HFFc6 (cell line): ENCODE measurements at regions not wholly inside any gene's neighbourhood (a gene's known extent, or its start where the extent isn't known, plus 50 kb on each side); places are given as distances from the start of the nearest gene placed in this dataset.
"Not testable (repeated sequence)": the region's sequence is repeated elsewhere in the genome, so short reads cannot be mapped to it uniquely, and the experiment has no call there.

ENCODE experiments used
- DNase-seq: peaks from one replicate; pipeline ENCODE4 v3.0.0-alpha.2; 2018
- H3K27ac Mint-ChIP-seq: 2 replicates; pipeline ENCODE4 v1.8.0; 2020; ENCODE audit warnings: mild to moderate bottlenecking, mixed read lengths
- H3K27me3 Mint-ChIP-seq: 2 replicates; pipeline ENCODE4 v1.8.0; 2021; ENCODE audit warnings: mild to moderate bottlenecking, moderate library complexity, mixed read lengths; ENCODE audit not compliant: insufficient read depth
- H3K36me3 Mint-ChIP-seq: 2 replicates; pipeline ENCODE4 v1.8.0; 2021; ENCODE audit warnings: low read depth, mixed read lengths
- H3K4me1 Mint-ChIP-seq: 2 replicates; pipeline ENCODE4 v1.8.0; 2020; ENCODE audit warnings: low read depth, mixed read lengths
- H3K4me3 Mint-ChIP-seq: 2 replicates; pipeline ENCODE4 v1.8.0; 2020; ENCODE audit warnings: mild to moderate bottlenecking, moderate library complexity, mixed read lengths
- H3K9me3 Mint-ChIP-seq: 2 replicates; pipeline ENCODE4 v1.8.0; 2020; ENCODE audit warnings: mild to moderate bottlenecking, mixed read lengths
- TF ChIP-seq, protein P1 (sequence below): fragments of 200-600 bp; sonication (generic); IDR thresholded peaks from 2 replicates; pipeline ENCODE4 v1.5.0; 2021; ENCODE audit warnings: antibody characterized with exemption, mild to moderate bottlenecking

DNA sequence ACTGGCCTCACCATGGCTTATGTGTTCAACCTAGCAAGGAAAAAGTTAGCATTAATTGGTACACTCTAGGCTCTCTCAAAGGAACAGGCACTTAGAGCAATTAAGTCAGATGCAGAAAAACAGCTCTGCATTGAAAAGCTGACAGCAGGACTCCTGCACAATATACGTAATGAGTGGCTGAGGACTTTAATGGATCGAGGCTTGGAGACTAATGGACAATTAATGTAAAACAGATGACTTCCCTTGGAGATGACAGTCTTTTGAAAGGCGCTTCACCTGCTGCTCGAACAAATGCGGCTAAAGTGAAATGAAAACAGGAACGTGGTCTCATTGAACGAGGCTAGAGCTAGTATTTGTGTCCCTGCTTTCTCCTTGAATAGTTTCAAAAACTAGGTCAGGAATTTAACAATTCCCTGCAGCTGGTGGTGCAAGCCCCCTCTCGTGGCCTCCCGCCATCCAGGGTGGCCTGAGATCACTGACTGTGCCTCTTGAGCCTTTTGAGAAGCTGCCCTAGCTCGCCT, 137.1 kb downstream of the ELOVL4 start:
- no peak for DNase-seq
- Mint-ChIP-seq H3K27ac (no peak overlapping the region), H3K36me3 (no peaks in the 10 kb centered on the region), H3K4me1 (peaks cover 8% of the 10 kb centered on the region), H3K27me3 (no peaks in the 10 kb centered on the region; the same call in 1 of the 2 replicates), H3K9me3 (peaks cover 12% of the 10 kb centered on the region), H3K4me3 (peak overlapping the region; percentile 4; the same call in 1 of the 2 replicates)
- TF ChIP-seq, protein P1, sequence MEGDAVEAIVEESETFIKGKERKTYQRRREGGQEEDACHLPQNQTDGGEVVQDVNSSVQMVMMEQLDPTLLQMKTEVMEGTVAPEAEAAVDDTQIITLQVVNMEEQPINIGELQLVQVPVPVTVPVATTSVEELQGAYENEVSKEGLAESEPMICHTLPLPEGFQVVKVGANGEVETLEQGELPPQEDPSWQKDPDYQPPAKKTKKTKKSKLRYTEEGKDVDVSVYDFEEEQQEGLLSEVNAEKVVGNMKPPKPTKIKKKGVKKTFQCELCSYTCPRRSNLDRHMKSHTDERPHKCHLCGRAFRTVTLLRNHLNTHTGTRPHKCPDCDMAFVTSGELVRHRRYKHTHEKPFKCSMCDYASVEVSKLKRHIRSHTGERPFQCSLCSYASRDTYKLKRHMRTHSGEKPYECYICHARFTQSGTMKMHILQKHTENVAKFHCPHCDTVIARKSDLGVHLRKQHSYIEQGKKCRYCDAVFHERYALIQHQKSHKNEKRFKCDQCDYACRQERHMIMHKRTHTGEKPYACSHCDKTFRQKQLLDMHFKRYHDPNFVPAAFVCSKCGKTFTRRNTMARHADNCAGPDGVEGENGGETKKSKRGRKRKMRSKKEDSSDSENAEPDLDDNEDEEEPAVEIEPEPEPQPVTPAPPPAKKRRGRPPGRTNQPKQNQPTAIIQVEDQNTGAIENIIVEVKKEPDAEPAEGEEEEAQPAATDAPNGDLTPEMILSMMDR, result no peak

DNA sequence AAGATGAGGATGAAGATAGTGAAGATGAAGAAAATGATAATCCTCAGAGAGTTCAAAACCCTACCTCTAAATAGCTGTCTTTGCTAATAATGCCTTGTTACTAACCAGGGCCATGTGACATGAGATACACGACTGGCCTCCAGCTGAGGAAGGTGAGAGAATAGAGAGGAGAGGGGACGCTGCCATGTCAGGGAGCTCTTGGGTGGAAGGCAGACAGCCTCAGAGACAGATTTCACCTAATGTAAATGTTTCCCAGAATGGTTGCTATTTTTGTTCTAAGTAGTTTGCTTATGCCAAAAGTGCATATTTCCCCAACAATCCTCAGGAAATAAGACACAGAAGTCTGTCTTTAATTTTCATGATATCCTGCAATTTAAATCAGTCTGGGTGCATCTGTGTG, 138.4 kb downstream of the ELOVL4 start:
- TF ChIP-seq, protein P1, result no peak
- Mint-ChIP-seq H3K4me3 (no peak overlapping the region), H3K36me3 (no peaks in the 10 kb centered on the region), H3K27ac (no peak overlapping the region), H3K9me3 (peaks cover 13% of the 10 kb centered on the region), H3K4me1 (peaks cover 8% of the 10 kb centered on the region), H3K27me3 (no peaks in the 10 kb centered on the region; the same call in 1 of the 2 replicates)
- no peak for DNase-seq

DNA sequence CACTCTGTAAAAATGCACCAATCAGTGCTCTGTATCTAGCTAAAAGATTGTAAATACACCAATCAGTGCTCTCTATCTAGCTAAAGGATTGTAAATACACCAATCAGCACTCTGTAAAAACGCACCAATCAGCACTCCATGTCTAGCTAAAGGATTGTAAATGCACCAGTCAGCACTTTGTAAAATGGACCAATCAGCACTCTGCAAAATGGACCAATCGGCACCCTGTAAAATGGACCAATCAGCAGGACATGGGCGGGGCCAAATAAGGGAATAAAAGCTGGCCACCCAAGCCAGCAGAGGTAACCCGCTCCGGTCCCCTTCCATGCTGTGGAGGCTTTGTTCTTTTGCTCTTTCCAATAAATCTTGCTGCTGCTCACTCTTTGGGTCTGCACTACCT, 140.7 kb downstream of the ELOVL4 start:
- H3K4me3 Mint-ChIP-seq, DNase-seq, H3K27ac Mint-ChIP-seq, H3K27me3 Mint-ChIP-seq, H3K36me3 Mint-ChIP-seq, H3K4me1 Mint-ChIP-seq: not testable (repeated sequence)
- H3K9me3 Mint-ChIP-seq, result peaks cover 13% of the 10 kb centered on the region

DNA sequence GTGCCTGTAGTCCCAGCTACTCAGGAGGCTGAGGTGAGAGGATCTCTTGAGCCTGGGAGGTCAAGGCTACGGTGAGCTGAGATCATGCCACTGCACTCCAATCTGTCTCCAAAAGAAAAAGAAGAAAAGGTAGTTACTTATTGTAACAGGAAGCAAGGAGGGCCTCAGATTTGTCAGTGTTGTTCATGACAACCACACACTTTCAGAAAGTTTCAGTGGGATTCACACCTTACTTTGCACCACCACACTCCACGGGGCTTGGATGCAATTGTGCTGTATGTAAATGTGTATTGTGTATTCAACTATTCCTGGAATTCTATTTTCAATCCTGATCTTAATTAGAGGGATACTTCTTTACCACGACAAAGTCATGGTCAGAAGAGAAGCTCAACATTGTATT, 142.6 kb downstream of the ELOVL4 start:
- Mint-ChIP-seq H3K4me1 (no peaks in the 10 kb centered on the region), H3K9me3 (peaks cover 13% of the 10 kb centered on the region), H3K36me3 (no peaks in the 10 kb centered on the region), H3K27me3 (no peaks in the 10 kb centered on the region; the same call in 1 of the 2 replicates), H3K4me3 (no peak overlapping the region), H3K27ac (no peak overlapping the region)
- TF ChIP-seq, protein P1, result no peak
- no peak for DNase-seq

DNA sequence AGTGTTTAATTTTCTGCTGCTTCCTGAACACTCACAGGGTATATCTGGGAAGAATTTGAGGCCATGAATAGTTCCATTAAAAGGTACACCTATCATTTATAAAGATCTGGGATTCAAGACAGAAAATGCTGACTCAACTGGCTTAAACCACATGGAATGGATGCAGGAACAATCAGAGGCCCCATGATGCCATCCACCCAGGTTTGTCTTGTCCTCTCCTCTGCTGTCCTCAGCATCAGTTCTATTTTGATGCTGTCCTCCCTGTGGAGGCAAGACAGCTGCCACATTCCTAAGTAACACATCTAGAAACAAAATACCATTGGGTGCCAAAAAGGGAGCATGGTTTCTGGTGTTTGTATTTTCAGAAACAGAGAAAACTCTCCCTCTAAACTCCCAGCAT, 143.4 kb downstream of the ELOVL4 start:
- TF ChIP-seq, protein P1, result no peak
- Mint-ChIP-seq H3K36me3 (no peaks in the 10 kb centered on the region), H3K9me3 (peaks cover 13% of the 10 kb centered on the region), H3K27ac (no peak overlapping the region), H3K4me3 (no peak overlapping the region), H3K4me1 (no peaks in the 10 kb centered on the region), H3K27me3 (no peaks in the 10 kb centered on the region; the same call in 1 of the 2 replicates)
- no peak for DNase-seq

DNA sequence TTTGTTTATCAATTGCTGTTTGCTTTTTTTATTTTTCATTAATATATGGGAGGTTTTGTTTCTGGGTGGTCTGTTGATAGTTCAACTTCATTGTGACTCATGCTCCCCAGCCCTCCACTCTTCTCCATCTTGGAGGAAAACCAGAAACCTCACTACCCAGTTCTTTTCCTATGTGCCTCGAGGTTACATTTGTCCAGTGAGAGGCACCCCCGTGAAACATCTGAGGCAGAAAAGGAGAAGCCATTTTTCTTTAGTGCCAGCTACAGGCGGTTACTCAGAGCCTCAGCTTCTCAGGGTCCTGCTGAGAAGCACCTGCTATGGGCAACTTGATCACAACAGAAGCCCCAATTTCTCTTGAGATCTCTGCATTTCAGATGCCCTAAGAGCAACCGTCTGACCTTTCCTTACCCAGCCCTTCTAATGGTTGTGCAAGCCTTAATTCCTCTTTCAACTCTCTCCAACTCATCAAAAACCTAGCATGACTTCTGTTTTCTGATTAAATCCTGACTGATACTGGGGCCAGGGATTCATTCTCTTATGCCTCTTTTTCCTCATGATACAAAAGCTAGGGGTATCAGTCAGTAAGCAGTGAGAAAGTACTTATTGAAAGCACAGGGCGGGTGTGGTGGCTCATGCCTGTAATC, 144.6 kb downstream of the ELOVL4 start:
- DNase-seq, result no peak
- Mint-ChIP-seq H3K9me3 (peaks cover 13% of the 10 kb centered on the region), H3K27ac (no peak overlapping the region), H3K36me3 (no peaks in the 10 kb centered on the region), H3K4me1 (no peaks in the 10 kb centered on the region), H3K27me3 (no peaks in the 10 kb centered on the region; the same call in 1 of the 2 replicates), H3K4me3 (no peak overlapping the region)
- TF ChIP-seq, protein P1, result no peak
